Endodermal cell (in vitro differentiated cells): ENCODE measurements at regions not wholly inside any gene's neighbourhood (a gene's known extent, or its start where the extent isn't known, plus 50 kb on each side); places are given as distances from the start of the nearest gene placed in this dataset.

Experiments
- DNase-seq: peaks from one replicate; pipeline ENCODE4 v3.0.0-alpha.2; 2017
- H3K27ac ChIP-seq: 2 replicates; pipeline ENCODE4 v1.5.1; 2013; ENCODE audit warnings: mild to moderate bottlenecking, low read depth, low read length, moderate library complexity
- H3K27me3 ChIP-seq: 2 replicates; pipeline ENCODE4 v1.6.1; 2013; ENCODE audit warnings: mild to moderate bottlenecking, low read length, moderate library complexity; ENCODE audit not compliant: insufficient read depth, control insufficient read depth, poor library complexity, severe bottlenecking
- H3K36me3 ChIP-seq: 2 replicates; pipeline ENCODE4 v1.7.0; 2013; ENCODE audit warnings: mild to moderate bottlenecking, low read length, moderate library complexity; ENCODE audit not compliant: control insufficient read depth, insufficient read depth
- H3K4me1 ChIP-seq: one replicate; pipeline ENCODE4 v1.7.0; 2013; ENCODE audit warnings: low read length; ENCODE audit not compliant: control insufficient read depth, insufficient read depth
- H3K4me3 ChIP-seq: 2 replicates; pipeline ENCODE4 v1.5.1; 2013; ENCODE audit warnings: mild to moderate bottlenecking, low read length, moderate library complexity
- H3K9ac ChIP-seq: 2 replicates; pipeline ENCODE4 v1.6.1; 2013; ENCODE audit warnings: mild to moderate bottlenecking, low read length, moderate library complexity; ENCODE audit not compliant: poor library complexity, severe bottlenecking; ENCODE audit errors: extremely low read depth
- H3K9me3 ChIP-seq: 2 replicates; pipeline ENCODE4 v1.6.1; 2013; ENCODE audit warnings: mild to moderate bottlenecking, low read length, moderate library complexity; ENCODE audit not compliant: control insufficient read depth
- H3K27ac Mint-ChIP-seq: 2 replicates; pipeline ENCODE4 v1.8.0; 2020; ENCODE audit warnings: mixed read lengths
- H3K27me3 Mint-ChIP-seq: 2 replicates; pipeline ENCODE4 v1.8.0; 2021; ENCODE audit warnings: mild to moderate bottlenecking, mixed read lengths; ENCODE audit not compliant: insufficient read depth
- H3K36me3 Mint-ChIP-seq: 2 replicates; pipeline ENCODE4 v1.8.0; 2020; ENCODE audit warnings: low read depth, mixed read lengths
- H3K4me1 Mint-ChIP-seq: 2 replicates; pipeline ENCODE4 v1.8.0; 2020; ENCODE audit warnings: mixed read lengths
- H3K4me3 Mint-ChIP-seq: 2 replicates; pipeline ENCODE4 v1.8.0; 2020; ENCODE audit warnings: mild to moderate bottlenecking, moderate library complexity, mixed read lengths
- H3K9me3 Mint-ChIP-seq: 2 replicates; pipeline ENCODE4 v1.8.0; 2020; ENCODE audit warnings: mild to moderate bottlenecking, mixed read lengths
- WGBS, 2 experiments: methylation state at CpG; one replicate each; pipeline versions ENCODE4 v1.1.5 to v1.1.7; 2013; ENCODE audit warnings: missing lambda C conversion rate in 2 of 2, mixed read lengths in 1 of 2; ENCODE audit not compliant: insufficient coverage in 1 of 2, insufficient read length in 1 of 2; 5-methylcytosine and 5-hydroxymethylcytosine counted together
- TF ChIP-seq, protein P1 (sequence below): fragments of 200-600 bp; sonication (generic); conservative IDR thresholded peaks from 2 replicates; pipeline ENCODE4 v1.5.0; 2021; ENCODE audit warnings: antibody characterized with exemption, mild to moderate bottlenecking

DNA sequence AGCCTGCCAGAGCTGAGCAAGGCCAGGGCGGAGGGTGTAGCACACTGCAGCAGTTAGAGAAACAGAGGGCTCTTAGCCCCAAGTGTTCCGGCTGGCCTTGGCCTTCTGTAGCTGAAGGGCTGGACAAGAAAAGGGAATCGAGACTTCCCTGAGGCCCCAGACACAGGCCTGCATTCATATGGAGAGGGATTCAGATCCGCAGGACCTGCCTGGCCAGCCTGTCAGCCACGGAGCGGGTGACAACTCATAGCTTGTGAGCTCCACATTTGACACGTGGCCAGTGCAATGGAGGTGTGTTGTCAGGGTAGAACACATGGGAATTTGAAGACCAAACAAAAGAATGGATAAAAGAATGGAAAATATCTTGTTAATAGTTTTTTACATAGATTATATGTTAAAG, 182.2 kb upstream of the GSC start:
- Histone ChIP-seq H3K4me3 (no peak overlapping the region), H3K9me3 (peaks cover 10% of the 10 kb centered on the region), H3K27ac (no peak overlapping the region), H3K4me1 (no peaks in the 10 kb centered on the region), H3K27me3 (no peaks in the 10 kb centered on the region), H3K36me3 (no peaks in the 10 kb centered on the region), H3K9ac (no peak overlapping the region)
- peaks cover 13% of the 10 kb centered on the region for H3K9me3 Mint-ChIP-seq
- TF ChIP-seq, protein P1, sequence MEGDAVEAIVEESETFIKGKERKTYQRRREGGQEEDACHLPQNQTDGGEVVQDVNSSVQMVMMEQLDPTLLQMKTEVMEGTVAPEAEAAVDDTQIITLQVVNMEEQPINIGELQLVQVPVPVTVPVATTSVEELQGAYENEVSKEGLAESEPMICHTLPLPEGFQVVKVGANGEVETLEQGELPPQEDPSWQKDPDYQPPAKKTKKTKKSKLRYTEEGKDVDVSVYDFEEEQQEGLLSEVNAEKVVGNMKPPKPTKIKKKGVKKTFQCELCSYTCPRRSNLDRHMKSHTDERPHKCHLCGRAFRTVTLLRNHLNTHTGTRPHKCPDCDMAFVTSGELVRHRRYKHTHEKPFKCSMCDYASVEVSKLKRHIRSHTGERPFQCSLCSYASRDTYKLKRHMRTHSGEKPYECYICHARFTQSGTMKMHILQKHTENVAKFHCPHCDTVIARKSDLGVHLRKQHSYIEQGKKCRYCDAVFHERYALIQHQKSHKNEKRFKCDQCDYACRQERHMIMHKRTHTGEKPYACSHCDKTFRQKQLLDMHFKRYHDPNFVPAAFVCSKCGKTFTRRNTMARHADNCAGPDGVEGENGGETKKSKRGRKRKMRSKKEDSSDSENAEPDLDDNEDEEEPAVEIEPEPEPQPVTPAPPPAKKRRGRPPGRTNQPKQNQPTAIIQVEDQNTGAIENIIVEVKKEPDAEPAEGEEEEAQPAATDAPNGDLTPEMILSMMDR = no peak
- H3K36me3 Mint-ChIP-seq = no peaks in the 10 kb centered on the region
- peaks cover 18% of the 10 kb centered on the region for H3K4me1 Mint-ChIP-seq
- no peak for DNase-seq
- 82 to 95% methylated on average over 2 to 7 of the region's 7 CpGs for WGBS, 2 experiments
- no peak overlapping the region for H3K4me3 Mint-ChIP-seq
- H3K27ac Mint-ChIP-seq = no peak overlapping the region
- peaks cover 10% of the 10 kb centered on the region for H3K27me3 Mint-ChIP-seq

DNA sequence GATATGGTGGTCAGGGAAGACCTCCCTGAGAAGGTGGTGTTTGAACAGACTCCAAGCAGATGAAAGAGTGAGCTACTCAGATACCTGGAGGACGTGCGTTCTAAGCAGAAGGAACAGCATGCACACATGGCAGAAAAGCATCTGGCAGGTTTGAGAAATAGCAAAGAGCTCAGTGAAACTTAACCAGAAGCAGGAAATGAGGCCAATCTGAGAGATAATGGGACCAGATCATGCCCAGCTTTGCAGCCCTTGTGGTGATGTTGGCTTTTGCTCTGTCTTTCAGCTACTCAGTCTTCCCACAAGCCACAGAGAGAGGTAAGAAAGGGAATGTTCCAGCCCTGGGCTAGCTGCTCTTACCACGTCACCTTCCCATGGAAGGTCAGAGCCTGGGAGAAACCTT, 176.3 kb upstream of the GSC start:
- Mint-ChIP-seq H3K27ac (no peak overlapping the region), H3K4me3 (no peak overlapping the region), H3K9me3 (peaks cover 14% of the 10 kb centered on the region), H3K27me3 (peaks cover 13% of the 10 kb centered on the region), H3K36me3 (no peaks in the 10 kb centered on the region), H3K4me1 (peaks cover 10% of the 10 kb centered on the region)
- Histone ChIP-seq H3K27ac (no peak overlapping the region), H3K27me3 (no peaks in the 10 kb centered on the region), H3K36me3 (no peaks in the 10 kb centered on the region), H3K4me1 (no peaks in the 10 kb centered on the region), H3K9me3 (peaks cover 10% of the 10 kb centered on the region), H3K4me3 (no peak overlapping the region), H3K9ac (no peak overlapping the region)
- TF ChIP-seq, protein P1 = no peak
- 74 to 98% methylated on average over 3 of the region's 3 CpGs for WGBS, 2 experiments
- DNase-seq = no peak

DNA sequence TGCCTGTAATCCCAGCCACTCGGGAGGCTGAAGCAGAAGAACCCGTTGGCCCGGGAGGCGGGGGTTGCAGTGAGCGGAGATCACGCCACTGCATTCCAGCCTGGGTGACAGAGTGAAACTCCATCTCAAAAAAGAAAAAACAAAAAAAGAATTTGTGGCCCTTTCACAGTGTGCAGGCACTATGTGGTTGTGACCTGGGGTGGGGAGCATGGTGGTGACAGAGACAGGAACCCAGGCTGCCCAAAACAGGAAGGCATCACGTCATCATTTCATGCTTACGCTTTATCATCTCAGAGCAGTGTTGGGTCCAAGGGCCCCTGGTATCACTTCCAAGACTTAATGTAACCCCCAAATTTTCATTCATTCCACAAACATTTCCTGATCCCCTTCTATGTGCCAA, 175.7 kb upstream of the GSC start:
- H3K4me3 Mint-ChIP-seq = no peak overlapping the region
- Histone ChIP-seq H3K36me3 (no peaks in the 10 kb centered on the region), H3K9ac (no peak overlapping the region), H3K9me3 (peaks cover 10% of the 10 kb centered on the region), H3K4me3 (no peak overlapping the region), H3K27ac (no peak overlapping the region), H3K27me3 (no peaks in the 10 kb centered on the region), H3K4me1 (no peaks in the 10 kb centered on the region)
- 94 to 98% methylated on average over 8 of the region's 8 CpGs for WGBS, 2 experiments
- H3K27me3 Mint-ChIP-seq = peaks cover 11% of the 10 kb centered on the region
- no peak for DNase-seq
- peaks cover 14% of the 10 kb centered on the region for H3K9me3 Mint-ChIP-seq
- TF ChIP-seq, protein P1 = no peak
- no peak overlapping the region for H3K27ac Mint-ChIP-seq
- no peaks in the 10 kb centered on the region for H3K36me3 Mint-ChIP-seq
- H3K4me1 Mint-ChIP-seq = peaks cover 6% of the 10 kb centered on the region
